Suprapubic skin (tissue), 4 donors: ENCODE measurements at regions not wholly inside any gene's neighbourhood (a gene's known extent, or its start where the extent isn't known, plus 50 kb on each side); places are given as distances from the start of the nearest gene placed in this dataset.

Experiments used
- DNase-seq, 2 donors: peaks; one replicate each; pipeline ENCODE4 v3.0.0-alpha.2; 2019; ENCODE audit warnings: low spot score in 2 of 2
- H3K27ac ChIP-seq: fragments of 200-600 bp; sonication (generic); one replicate; pipeline ENCODE4 v1.5.1; 2019
- H3K27me3 ChIP-seq: fragments of 200-600 bp; sonication (generic); one replicate; pipeline ENCODE4 v1.5.1; 2019
- H3K36me3 ChIP-seq: fragments of 200-600 bp; sonication (generic); one replicate; pipeline ENCODE4 v1.5.1; 2019
- H3K4me1 ChIP-seq: fragments of 200-600 bp; sonication (generic); one replicate; pipeline ENCODE4 v1.5.1; 2019
- H3K4me3 ChIP-seq: fragments of 200-600 bp; sonication (generic); one replicate; pipeline ENCODE4 v1.5.1; 2019; ENCODE audit warnings: mild to moderate bottlenecking
- H3K9me3 ChIP-seq: fragments of 200-600 bp; sonication (generic); one replicate; pipeline ENCODE4 v1.5.1; 2019
- CTCF ChIP-seq, 2 donors: fragments of 200-600 bp in 1 of 2; fragments of 450-650 bp in 1 of 2; sonication (generic) in 1 of 2; IDR thresholded peaks; one replicate each; pipeline ENCODE4 v1.5.1; 2016 to 2019; ENCODE audit warnings: antibody characterized with exemption in 2 of 2, mild to moderate bottlenecking in 1 of 2, moderate library complexity in 1 of 2
- EP300 ChIP-seq: sonication (generic); formaldehyde crosslinking; IDR thresholded peaks from one replicate; pipeline ENCODE4 v1.6.1; 2017; ENCODE audit warnings: antibody characterized with exemption
- POLR2A ChIP-seq, 2 donors: fragments of 450-650 bp; IDR thresholded peaks; one replicate each; pipeline ENCODE4 v1.6.1; 2017; ENCODE audit warnings: antibody characterized with exemption in 2 of 2, mild to moderate bottlenecking in 2 of 2, moderate library complexity in 2 of 2
- POLR2AphosphoS5 ChIP-seq, 3 donors: sonication (generic); formaldehyde crosslinking; IDR thresholded peaks; one replicate each; pipeline ENCODE4 v1.6.1; 2017; ENCODE audit warnings: antibody characterized with exemption in 3 of 3
- WGBS: methylation state at CpG from one replicate; pipeline ENCODE4 v1.1.5; 2018; 5-methylcytosine and 5-hydroxymethylcytosine counted together

DNA sequence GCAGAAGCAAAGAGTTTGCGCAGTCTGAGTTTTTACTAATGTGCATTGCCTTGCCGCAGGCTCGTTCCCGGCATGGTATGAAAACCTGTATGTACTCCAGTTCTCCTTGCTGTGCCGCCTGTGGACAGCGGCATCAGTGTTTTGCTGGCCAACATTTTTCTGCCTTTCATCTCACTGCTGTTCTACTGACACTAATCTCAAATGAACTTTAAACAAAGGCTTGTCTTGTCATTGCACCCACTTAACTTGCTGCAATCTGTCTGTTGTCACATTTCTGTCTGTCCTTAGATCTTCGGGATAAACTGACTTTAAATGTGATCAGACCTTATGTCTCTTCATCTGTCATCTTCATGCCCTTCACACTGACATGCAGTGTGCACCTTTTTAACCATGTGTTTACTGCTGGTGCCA, 71.7 kb upstream of the ZNRF2 start:
- Histone ChIP-seq H3K36me3 (no peaks in the 10 kb centered on the region), H3K4me1 (no peaks in the 10 kb centered on the region), H3K9me3 (no peaks in the 10 kb centered on the region), H3K27me3 (no peaks in the 10 kb centered on the region), H3K27ac (no peak overlapping the region), H3K4me3 (no peak overlapping the region)
- TF ChIP-seq EP300 (no peak), POLR2AphosphoS5 (IDR thresholded peaks at IDR 0.05) (no peak), CTCF (IDR thresholded peaks at IDR 0.05) (no peak), POLR2A (IDR thresholded peaks at IDR 0.05) (no peak)
- 68% methylated on average over 7 of the region's 7 CpGs for WGBS
- no peak for DNase-seq

- Histone ChIP-seq H3K36me3 (no peaks in the 10 kb centered on the region), H3K9me3 (peaks cover under 1% of the 10 kb centered on the region), H3K27me3 (no peaks in the 10 kb centered on the region), H3K4me3 (no peak overlapping the region), H3K4me1 (no peaks in the 10 kb centered on the region), H3K27ac (no peak overlapping the region)
- TF ChIP-seq CTCF (IDR thresholded peaks at IDR 0.05) (no peak), POLR2AphosphoS5 (IDR thresholded peaks at IDR 0.05) (no peak), POLR2A (IDR thresholded peaks at IDR 0.05) (no peak), EP300 (no peak)
- no peak for DNase-seq
Measured at GRCh38 chr7:30213637-30214036, 70.8 kb upstream of the ZNRF2 start.

- H3K9me3 ChIP-seq: peaks cover 6% of the 10 kb centered on the region
- 94% methylated on average over 8 of the region's 8 CpGs for WGBS
- DNase-seq: no peak
Measured at GRCh38 chr7:30214651-30215137, 69.7 kb upstream of the ZNRF2 start.

GRCh38 chr7:30221764-30222163, 62.6 kb upstream of the ZNRF2 start:
- no peak overlapping the region for H3K4me3 ChIP-seq
- TF ChIP-seq EP300: no peak
- TF ChIP-seq POLR2AphosphoS5 (IDR thresholded peaks at IDR 0.05): no peak
- TF ChIP-seq POLR2A (IDR thresholded peaks at IDR 0.05): no peak
- no peak for TF ChIP-seq CTCF (IDR thresholded peaks at IDR 0.05)
- 97% methylated on average over 5 of the region's 5 CpGs for WGBS
- H3K27ac ChIP-seq: no peak overlapping the region
- no peaks in the 10 kb centered on the region for H3K27me3 ChIP-seq
- peaks cover 6% of the 10 kb centered on the region for H3K9me3 ChIP-seq
- no peaks in the 10 kb centered on the region for H3K36me3 ChIP-seq
- H3K4me1 ChIP-seq: peaks cover 16% of the 10 kb centered on the region
- DNase-seq: no peak

More at GRCh38 chr7:30214651-30215137, 69.7 kb upstream of the ZNRF2 start:
- H3K4me1 ChIP-seq: no peaks in the 10 kb centered on the region
- TF ChIP-seq CTCF (IDR thresholded peaks at IDR 0.05): no peak
- no peak for TF ChIP-seq POLR2A (IDR thresholded peaks at IDR 0.05)
- TF ChIP-seq POLR2AphosphoS5 (IDR thresholded peaks at IDR 0.05): no peak
- TF ChIP-seq EP300: no peak
- H3K27ac ChIP-seq: no peak overlapping the region
- H3K4me3 ChIP-seq: no peak overlapping the region
- H3K36me3 ChIP-seq: no peaks in the 10 kb centered on the region
- H3K27me3 ChIP-seq: no peaks in the 10 kb centered on the region

GRCh38 chr7:30222515-30223215, 61.7 kb upstream of the ZNRF2 start:
- Histone ChIP-seq H3K27ac (no peak overlapping the region), H3K9me3 (peaks cover 6% of the 10 kb centered on the region), H3K4me1 (peaks cover 24% of the 10 kb centered on the region), H3K27me3 (no peaks in the 10 kb centered on the region), H3K4me3 (no peak overlapping the region), H3K36me3 (no peaks in the 10 kb centered on the region)
- 71% methylated on average over 8 of the region's 8 CpGs for WGBS
- DNase-seq: no peak
- TF ChIP-seq EP300: no peak
- no peak for TF ChIP-seq POLR2AphosphoS5 (IDR thresholded peaks at IDR 0.05)
- TF ChIP-seq CTCF (IDR thresholded peaks at IDR 0.05): no peak
- TF ChIP-seq POLR2A (IDR thresholded peaks at IDR 0.05): no peak
